ENCODE measurements at regions not wholly inside any gene's neighbourhood (a gene's known extent, or its start where the extent isn't known, plus 50 kb on each side); places are given as distances from the start of the nearest gene placed in this dataset.

DNA sequence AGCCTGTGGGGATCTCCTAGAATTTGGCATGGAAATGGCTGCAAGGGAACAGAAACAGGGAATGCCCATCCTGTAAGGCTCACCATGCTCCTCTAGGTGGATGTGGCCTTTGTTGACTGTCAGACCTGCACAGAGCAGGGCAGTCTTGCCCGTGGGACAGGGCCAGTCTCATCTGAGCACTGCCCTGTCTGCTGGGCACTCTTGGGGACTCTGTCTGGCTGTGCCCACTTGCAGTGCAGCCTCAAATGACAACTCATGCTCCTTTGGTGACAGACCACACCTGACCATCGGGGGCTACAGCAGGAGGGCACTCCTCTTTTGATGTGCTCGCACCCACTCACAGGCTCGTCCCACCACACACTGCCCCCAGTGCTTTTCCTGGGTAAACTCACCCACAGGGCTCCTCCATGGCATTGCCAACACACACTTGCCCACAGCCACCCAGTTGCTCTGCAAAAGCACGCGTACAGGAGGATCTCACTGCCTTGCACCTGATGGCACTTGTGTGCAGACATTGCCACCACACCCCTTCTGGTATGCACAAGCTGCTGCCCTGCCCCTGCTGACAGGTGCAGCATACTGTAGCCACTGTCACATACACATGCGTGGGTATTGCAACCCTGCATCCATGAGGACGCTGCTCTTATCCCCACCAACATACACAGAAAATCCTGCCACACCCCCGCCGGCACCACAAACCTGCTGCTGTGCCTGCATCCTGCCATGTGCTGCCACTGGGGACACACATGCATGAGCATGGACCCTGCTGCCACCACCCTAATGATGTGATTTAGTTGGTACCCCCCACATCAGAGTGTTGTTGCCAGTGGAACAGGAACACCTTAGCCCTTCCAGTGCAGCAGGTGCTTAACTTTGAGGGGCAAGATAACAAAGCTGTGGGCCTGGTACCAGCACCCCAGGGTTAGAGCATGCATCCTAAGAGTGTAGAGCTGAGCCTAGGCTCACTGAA, 100.1 kb upstream of the ARHGEF9 start:
- DNase-seq (ENCODE audit: low spot score), result no peak

DNA sequence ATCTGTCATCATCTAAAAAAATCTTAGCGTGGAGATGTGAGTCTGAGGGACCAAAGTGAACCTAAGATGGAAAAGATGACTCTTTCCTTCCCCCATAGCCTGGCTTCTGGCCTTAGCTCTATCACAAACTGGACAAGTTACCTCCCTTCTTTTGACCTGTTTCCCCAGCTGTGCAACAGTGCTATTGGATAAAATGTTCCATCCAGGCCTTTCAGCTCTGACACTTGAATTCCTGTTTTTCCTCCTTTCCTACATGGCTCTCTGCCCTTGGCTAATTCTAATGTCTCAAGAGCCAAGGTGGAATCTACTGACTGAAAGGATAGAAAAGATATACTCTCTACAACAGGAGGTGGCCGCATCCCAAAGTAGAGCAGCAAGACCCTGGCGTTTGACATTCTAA, 84.5 kb upstream of the ARHGEF9 start:
- no peak for DNase-seq (ENCODE audit: low spot score)

GRCh38 chrX:63855896-63856295, 70.9 kb upstream of the ARHGEF9 start:
- DNase-seq (ENCODE audit: low spot score), result no peak

GRCh38 chrX:63835361-63835760, 50.3 kb upstream of the ARHGEF9 start:
- DNase-seq (ENCODE audit: low spot score), result no peak

Data from NAMALWA (cell line).